Astrocyte (in vitro differentiated cells and primary cell): ENCODE measurements at regions not wholly inside any gene's neighbourhood (a gene's known extent, or its start where the extent isn't known, plus 50 kb on each side); places are given as distances from the start of the nearest gene placed in this dataset.
A peak's percentile ranks its signal among the peaks of the same experiment; 100 is the strongest.

ENCODE experiments used
- DNase-seq: peaks from one replicate; pipeline ENCODE4 v3.0.0-alpha.2; 2010; ENCODE audit warnings: low read depth
- FAIRE-seq: peaks from 2 replicates; lab custom pipeline; 2011; peaks lifted over from hg19 to GRCh38; lab: Jason Lieb, UNC
- H2AFZ ChIP-seq: 2 replicates; pipeline ENCODE4 v1.6.0; 2012; ENCODE audit warnings: low read depth, low read length, inconsistent platforms
- H3K27ac ChIP-seq: 2 replicates; pipeline ENCODE4 v1.5.1; 2011; ENCODE audit warnings: low read depth, low read length, inconsistent platforms
- H3K27me3 ChIP-seq: 2 replicates; pipeline ENCODE4 v1.6.0; 2011; ENCODE audit warnings: low read length, inconsistent platforms; ENCODE audit not compliant: insufficient read depth
- H3K36me3 ChIP-seq: 2 replicates; pipeline ENCODE4 v1.5.1; 2011; ENCODE audit warnings: low read length, inconsistent platforms; ENCODE audit not compliant: insufficient read depth
- H3K4me1 ChIP-seq: 2 replicates; pipeline ENCODE4 v1.5.1; 2011; ENCODE audit warnings: low read length, inconsistent platforms; ENCODE audit not compliant: insufficient read depth
- H3K4me2 ChIP-seq: 2 replicates; pipeline ENCODE4 v1.6.0; 2012; ENCODE audit warnings: low read length, inconsistent platforms
- H3K4me3 ChIP-seq: 2 replicates; pipeline ENCODE4 v1.5.1; 2011; ENCODE audit warnings: low read depth, mild to moderate bottlenecking, low read length, inconsistent platforms; ENCODE audit not compliant: insufficient read depth
- H3K79me2 ChIP-seq: 2 replicates; pipeline ENCODE4 v1.6.0; 2012; ENCODE audit warnings: mild to moderate bottlenecking, low read length, inconsistent platforms; ENCODE audit not compliant: insufficient read depth
- H3K9ac ChIP-seq: 2 replicates; pipeline ENCODE4 v1.6.0; 2012; ENCODE audit warnings: mild to moderate bottlenecking, low read length, inconsistent platforms
- H3K9me3 ChIP-seq: 2 replicates; pipeline ENCODE4 v1.5.1; 2012; ENCODE audit warnings: low read depth, mild to moderate bottlenecking, low read length, inconsistent platforms; ENCODE audit not compliant: insufficient read depth
- H4K20me1 ChIP-seq: 2 replicates; pipeline ENCODE4 v1.6.0; 2012; ENCODE audit warnings: low read length, inconsistent platforms; ENCODE audit not compliant: insufficient read depth
- H3K27ac Mint-ChIP-seq: one replicate; pipeline ENCODE4 v1.8.0; 2021; ENCODE audit warnings: mild to moderate bottlenecking, mixed read lengths; ENCODE audit not compliant: unreplicated experiment
- H3K27me3 Mint-ChIP-seq: one replicate; pipeline ENCODE4 v1.8.0; 2021; ENCODE audit warnings: low read depth, mixed read lengths; ENCODE audit not compliant: unreplicated experiment
- H3K36me3 Mint-ChIP-seq: one replicate; pipeline ENCODE4 v1.8.0; 2021; ENCODE audit warnings: low read depth, mixed read lengths; ENCODE audit not compliant: unreplicated experiment
- H3K4me1 Mint-ChIP-seq: one replicate; pipeline ENCODE4 v1.8.0; 2021; ENCODE audit warnings: low read depth, mixed read lengths; ENCODE audit not compliant: unreplicated experiment
- H3K4me3 Mint-ChIP-seq: one replicate; pipeline ENCODE4 v1.8.0; 2021; ENCODE audit warnings: mild to moderate bottlenecking, moderate library complexity, mixed read lengths; ENCODE audit not compliant: unreplicated experiment
- H3K9me3 Mint-ChIP-seq: one replicate; pipeline ENCODE4 v1.8.0; 2021; ENCODE audit warnings: mild to moderate bottlenecking, mixed read lengths; ENCODE audit not compliant: unreplicated experiment
- EZH2 ChIP-seq: IDR thresholded peaks from 2 replicates; pipeline ENCODE4 v1.6.1; 2012; ENCODE audit warnings: mild to moderate bottlenecking, low read length, inconsistent platforms; ENCODE audit not compliant: insufficient read depth
- TF ChIP-seq, protein P1 (sequence below): IDR thresholded peaks from 2 replicates; pipeline ENCODE4 v1.5.1; 2011; ENCODE audit warnings: low read depth, mild to moderate bottlenecking, inconsistent platforms, low read length, moderate library complexity; ENCODE audit not compliant: insufficient read depth

GRCh38 chr6:111987295-111987694, 66.6 kb upstream of the CCN6 start:
- H2AFZ ChIP-seq, result no peak overlapping the region
- H3K9me3 ChIP-seq, result no peaks in the 10 kb centered on the region
- H4K20me1 ChIP-seq, result no peaks in the 10 kb centered on the region
- peaks cover 15% of the 10 kb centered on the region for H3K4me1 ChIP-seq
- no peak for FAIRE-seq
- Mint-ChIP-seq H3K27ac (peak overlapping the region; percentile 99), H3K9me3 (no peaks in the 10 kb centered on the region), H3K4me3 (no peak overlapping the region), H3K4me1 (peaks cover 31% of the 10 kb centered on the region), H3K27me3 (no peaks in the 10 kb centered on the region), H3K36me3 (no peaks in the 10 kb centered on the region)
- no peak overlapping the region for H3K27ac ChIP-seq
- H3K79me2 ChIP-seq, result no peaks in the 10 kb centered on the region
- H3K36me3 ChIP-seq, result no peaks in the 10 kb centered on the region
- H3K27me3 ChIP-seq, result no peaks in the 10 kb centered on the region
- TF ChIP-seq, protein P1, sequence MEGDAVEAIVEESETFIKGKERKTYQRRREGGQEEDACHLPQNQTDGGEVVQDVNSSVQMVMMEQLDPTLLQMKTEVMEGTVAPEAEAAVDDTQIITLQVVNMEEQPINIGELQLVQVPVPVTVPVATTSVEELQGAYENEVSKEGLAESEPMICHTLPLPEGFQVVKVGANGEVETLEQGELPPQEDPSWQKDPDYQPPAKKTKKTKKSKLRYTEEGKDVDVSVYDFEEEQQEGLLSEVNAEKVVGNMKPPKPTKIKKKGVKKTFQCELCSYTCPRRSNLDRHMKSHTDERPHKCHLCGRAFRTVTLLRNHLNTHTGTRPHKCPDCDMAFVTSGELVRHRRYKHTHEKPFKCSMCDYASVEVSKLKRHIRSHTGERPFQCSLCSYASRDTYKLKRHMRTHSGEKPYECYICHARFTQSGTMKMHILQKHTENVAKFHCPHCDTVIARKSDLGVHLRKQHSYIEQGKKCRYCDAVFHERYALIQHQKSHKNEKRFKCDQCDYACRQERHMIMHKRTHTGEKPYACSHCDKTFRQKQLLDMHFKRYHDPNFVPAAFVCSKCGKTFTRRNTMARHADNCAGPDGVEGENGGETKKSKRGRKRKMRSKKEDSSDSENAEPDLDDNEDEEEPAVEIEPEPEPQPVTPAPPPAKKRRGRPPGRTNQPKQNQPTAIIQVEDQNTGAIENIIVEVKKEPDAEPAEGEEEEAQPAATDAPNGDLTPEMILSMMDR, result no peak
- no peak for TF ChIP-seq EZH2
- H3K9ac ChIP-seq, result no peak overlapping the region
- no peak overlapping the region for H3K4me2 ChIP-seq
- DNase-seq, result no peak
- no peak overlapping the region for H3K4me3 ChIP-seq

DNA sequence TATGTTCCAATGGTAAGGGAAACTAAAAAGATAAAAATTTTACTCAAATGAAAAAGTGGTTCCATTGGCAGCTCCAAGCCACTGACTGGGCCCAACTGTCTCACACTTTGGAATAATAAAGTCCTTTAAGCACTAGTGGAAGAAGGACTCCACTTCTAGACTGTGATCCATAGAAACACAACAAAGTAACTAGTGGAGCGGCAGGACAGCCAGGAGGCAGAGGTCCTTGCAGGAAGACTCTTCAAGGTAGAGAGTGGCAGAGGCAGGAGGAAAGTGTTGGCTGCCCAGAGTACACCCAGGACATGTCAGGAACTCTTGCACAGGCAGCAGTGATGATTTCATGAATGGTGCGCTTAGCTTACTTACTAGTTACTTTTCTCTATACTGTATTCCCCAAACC, 65.0 kb upstream of the CCN6 start:
- H3K36me3 Mint-ChIP-seq, result no peaks in the 10 kb centered on the region
- Histone ChIP-seq H3K4me1 (peaks cover 20% of the 10 kb centered on the region), H4K20me1 (no peaks in the 10 kb centered on the region), H3K27ac (no peak overlapping the region), H3K4me3 (no peak overlapping the region), H3K79me2 (no peaks in the 10 kb centered on the region), H3K9me3 (no peaks in the 10 kb centered on the region), H3K4me2 (no peak overlapping the region), H2AFZ (no peak overlapping the region), H3K36me3 (no peaks in the 10 kb centered on the region), H3K9ac (no peak overlapping the region), H3K27me3 (no peaks in the 10 kb centered on the region)
- no peak overlapping the region for H3K4me3 Mint-ChIP-seq
- no peaks in the 10 kb centered on the region for H3K9me3 Mint-ChIP-seq
- DNase-seq, result no peak
- no peak for FAIRE-seq
- peaks cover 34% of the 10 kb centered on the region for H3K4me1 Mint-ChIP-seq
- no peaks in the 10 kb centered on the region for H3K27me3 Mint-ChIP-seq
- no peak for TF ChIP-seq EZH2
- TF ChIP-seq, protein P1, result no peak
- H3K27ac Mint-ChIP-seq, result no peak overlapping the region

GRCh38 chr6:111989743-111990142, 64.2 kb upstream of the CCN6 start:
- H3K9me3 ChIP-seq, result no peaks in the 10 kb centered on the region
- no peak for TF ChIP-seq EZH2
- TF ChIP-seq, protein P1, result no peak
- FAIRE-seq (no peak), DNase-seq (no peak)
- H3K4me3 ChIP-seq, result no peak overlapping the region
- no peak overlapping the region for H3K27ac ChIP-seq
- no peak overlapping the region for H2AFZ ChIP-seq
- no peaks in the 10 kb centered on the region for H3K27me3 ChIP-seq
- H3K4me1 ChIP-seq, result peaks cover 16% of the 10 kb centered on the region
- H3K36me3 Mint-ChIP-seq, result no peaks in the 10 kb centered on the region
- H3K27ac Mint-ChIP-seq, result no peak overlapping the region
- no peak overlapping the region for H3K4me3 Mint-ChIP-seq
- no peaks in the 10 kb centered on the region for H3K9me3 Mint-ChIP-seq
- H3K27me3 Mint-ChIP-seq, result no peaks in the 10 kb centered on the region
- H3K4me1 Mint-ChIP-seq, result peaks cover 29% of the 10 kb centered on the region
- no peaks in the 10 kb centered on the region for H3K79me2 ChIP-seq
- H3K9ac ChIP-seq, result no peak overlapping the region
- no peaks in the 10 kb centered on the region for H4K20me1 ChIP-seq
- H3K36me3 ChIP-seq, result no peaks in the 10 kb centered on the region
- no peak overlapping the region for H3K4me2 ChIP-seq
